RPMI8226 (cell line): ENCODE measurements at regions not wholly inside any gene's neighbourhood (a gene's known extent, or its start where the extent isn't known, plus 50 kb on each side); places are given as distances from the start of the nearest gene placed in this dataset.
A peak's percentile ranks its signal among the peaks of the same experiment; 100 is the strongest.

Experiments used
- DNase-seq: peaks from one replicate; pipeline ENCODE4 v3.0.0-alpha.2; 2015

DNA sequence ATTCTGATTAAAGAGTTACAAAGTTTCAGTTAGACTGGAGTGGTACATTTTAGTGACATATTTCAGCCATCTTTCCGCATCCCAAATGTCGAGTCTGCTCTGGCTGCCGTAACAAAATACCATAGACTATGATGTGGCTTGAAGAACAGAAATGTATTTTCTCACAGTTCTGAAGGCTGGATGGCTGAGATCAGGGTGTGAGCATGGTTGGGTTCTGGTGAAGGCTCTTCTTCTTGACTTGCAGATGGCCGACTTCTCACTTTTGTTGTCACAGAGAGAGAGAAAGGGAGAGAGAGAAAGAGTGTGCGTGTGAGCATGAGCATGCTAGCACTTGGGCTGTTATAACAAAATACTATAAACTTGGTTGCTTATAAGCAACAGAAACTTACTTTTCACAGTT, 335.4 kb upstream of the RAG2 start:
- DNase-seq = no peak

GRCh38 chr11:36931139-36931538, 333.1 kb upstream of the RAG2 start:
- no peak for DNase-seq

GRCh38 chr11:36930256-36930655, 332.2 kb upstream of the RAG2 start:
- no peak for DNase-seq

DNA sequence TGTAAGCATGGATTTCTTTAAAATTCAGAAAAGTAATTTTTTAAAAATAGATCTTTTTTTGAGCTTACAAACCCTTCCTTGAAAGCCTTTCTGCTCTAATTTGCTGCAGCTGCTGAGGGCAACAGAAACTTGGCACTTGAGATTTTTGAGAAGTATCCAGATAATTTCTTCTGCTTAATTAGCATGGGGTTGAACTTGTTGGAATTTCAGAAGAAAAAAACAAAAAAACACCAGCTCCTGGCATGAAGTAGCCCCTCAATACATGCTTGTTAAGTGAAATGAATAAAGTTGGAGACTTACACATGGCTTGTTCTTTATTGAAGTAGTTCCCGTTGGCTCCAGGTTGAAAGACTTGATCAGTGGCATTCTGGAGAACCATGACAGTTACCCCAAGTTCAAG, 331.4 kb upstream of the RAG2 start:
- DNase-seq = no peak

DNA sequence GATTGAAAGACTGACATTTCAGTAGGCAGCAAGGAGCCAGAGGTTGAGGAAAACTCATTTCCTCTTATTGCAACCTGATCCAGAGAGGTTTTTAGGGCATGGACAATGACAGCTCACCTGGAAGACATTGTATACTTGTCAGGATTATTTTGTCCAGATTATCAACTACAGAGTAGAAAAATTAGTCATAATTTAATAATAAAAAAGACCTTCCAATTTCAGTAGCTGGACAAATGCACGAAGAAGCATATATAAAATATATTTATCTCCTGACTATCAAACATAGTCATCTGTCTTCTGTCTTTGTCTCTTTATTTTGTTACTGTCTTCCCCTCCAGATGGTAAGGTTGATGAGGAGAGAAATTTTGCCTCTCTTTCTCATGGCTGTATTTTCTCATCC, 330.6 kb upstream of the RAG2 start:
- no peak for DNase-seq

DNA sequence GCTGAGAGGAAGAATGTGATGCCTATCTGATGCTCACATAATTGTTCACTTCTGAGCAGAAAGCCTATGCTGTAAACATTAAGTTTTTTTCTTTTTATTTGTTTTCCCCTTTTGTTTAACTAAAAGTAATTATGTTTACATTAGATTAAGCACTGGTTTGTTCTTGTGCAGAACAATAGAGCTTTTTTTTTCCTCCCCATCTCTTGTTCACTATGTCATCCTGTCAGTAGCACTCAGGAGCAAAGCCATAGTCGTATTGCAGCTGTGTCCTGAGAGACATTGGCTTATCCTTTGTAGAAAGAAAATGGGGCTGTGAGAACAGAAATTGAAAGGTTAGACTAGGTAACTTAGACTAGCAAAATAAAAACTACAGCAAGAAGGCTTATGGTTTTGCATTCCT, 301.8 kb upstream of the RAG2 start:
- DNase-seq = no peak

DNA sequence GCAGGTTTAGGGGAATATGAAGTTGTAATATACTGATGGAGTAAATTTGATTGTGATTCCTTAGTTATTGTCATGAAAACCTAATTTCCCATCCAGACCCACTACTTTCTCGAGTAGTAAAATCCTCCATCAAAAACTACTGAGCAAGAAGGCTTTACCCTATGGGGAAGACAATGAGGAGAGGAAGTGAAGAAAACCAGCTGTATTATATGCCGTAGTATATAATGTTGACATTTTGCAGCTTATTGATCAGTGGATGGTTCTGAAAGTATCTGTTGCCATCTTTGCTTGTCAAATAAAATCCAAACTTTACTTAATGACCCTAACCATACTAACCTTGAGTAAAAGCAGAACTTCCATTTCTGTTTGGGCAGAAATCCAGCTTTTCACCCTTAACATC, 292.8 kb upstream of the RAG2 start:
- DNase-seq = no peak

GRCh38 chr11:36890121-36890679, 292.2 kb upstream of the RAG2 start:
- DNase-seq = no peak

- no peak for DNase-seq
These were observed 287.1 kb upstream of the RAG2 start for GRCh38 chr11:36885154-36885553.

DNA sequence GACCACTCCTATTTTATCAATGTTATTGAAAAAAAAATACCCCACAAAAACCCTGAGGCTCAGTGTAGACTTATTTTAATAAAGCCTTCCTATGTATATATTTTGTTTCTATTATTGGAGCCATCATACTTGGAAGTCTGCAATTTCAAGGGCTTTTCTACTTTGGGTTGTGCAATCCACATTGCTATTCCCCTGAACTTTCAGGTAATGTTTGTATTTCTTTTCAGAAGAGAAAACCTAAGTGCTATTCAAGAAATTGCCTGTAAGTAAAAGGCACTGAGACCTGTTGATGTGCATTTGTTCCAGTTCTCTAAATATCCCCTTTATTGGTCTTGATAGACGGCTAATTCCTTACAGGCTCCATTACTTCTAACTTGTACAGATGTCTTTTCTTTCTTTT, 280.7 kb upstream of the RAG2 start:
- DNase-seq = no peak

DNA sequence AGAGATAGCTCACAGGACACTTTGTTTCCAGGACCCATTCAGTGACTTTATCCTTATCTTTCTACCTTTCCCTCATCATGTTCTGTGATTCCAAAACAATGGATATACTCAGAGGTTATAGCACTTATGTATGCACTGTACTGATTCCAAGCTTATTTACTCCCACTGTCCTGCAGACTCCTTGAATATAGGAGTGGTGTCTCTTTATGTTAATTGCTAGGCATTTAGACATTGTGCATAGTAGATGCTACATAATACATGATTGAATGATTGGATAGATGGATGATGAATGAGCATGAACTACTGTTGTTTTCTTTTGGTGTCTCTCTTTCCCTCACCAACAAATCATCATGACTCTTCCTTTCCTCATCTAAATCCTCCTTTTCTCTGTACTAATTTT, 279.1 kb upstream of the RAG2 start:
- no peak for DNase-seq

- no peak for DNase-seq
These were observed 278.2 kb upstream of the RAG2 start for GRCh38 chr11:36876266-36876665.

DNA sequence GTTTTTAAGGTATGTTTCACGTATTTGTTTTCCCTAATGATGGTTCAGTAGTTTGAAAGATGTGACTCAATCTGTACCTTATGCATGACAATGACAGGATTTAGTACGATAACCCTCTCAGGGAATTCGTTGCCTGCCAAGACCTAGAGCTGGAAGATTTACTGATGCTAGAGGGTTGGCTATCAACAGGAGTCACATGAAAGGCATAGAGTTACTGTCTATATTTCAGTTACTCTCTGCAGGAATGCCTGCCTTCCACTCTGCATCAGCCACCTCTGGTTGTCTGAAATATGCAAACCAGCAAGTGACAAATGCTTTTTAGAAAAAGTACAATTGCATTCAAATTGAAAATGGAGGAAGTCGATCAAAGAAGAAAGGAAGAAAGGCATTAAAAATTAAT, 276.3 kb upstream of the RAG2 start:
- DNase-seq = no peak

DNA sequence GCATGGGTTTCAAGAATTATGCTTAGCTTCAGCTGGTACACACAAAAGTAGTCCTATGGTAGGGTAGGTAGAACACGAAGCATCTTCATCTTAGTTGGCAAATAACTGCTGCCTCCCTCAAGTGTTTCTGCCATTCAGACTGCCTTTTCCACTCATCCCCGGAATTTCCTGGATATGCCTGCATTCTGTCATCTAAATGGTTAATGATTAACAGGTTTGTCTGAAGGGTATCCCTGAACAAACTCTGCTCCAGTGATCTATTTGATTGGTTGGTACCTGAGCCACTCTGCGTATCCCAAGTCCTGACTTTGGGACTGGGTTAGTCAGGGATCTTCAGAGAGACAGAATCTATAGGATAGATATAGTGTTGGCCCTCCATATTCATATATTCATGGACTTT, 272.3 kb upstream of the RAG2 start:
- no peak for DNase-seq

- no peak for DNase-seq
These were observed 270.3 kb upstream of the RAG2 start for GRCh38 chr11:36868380-36868779.

DNA sequence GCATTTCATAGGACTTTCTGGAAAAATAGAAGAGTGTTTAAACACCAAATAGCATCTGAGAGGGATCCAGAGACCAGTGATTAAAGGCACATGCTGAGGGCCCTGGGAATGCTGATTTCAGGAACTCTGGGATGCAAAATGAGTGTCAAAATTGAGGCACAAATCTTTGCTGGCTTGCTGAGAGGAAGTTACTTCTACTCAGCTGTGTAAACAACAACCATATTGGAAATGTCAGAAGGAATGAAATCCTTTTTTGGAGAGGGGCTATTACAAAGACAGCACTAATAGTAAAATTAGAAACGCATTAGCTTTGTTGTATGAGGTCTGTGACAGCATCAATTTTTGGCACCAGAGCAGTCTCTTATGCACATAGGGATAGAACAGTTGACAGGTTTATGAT, 267.8 kb upstream of the RAG2 start:
- no peak for DNase-seq

DNA sequence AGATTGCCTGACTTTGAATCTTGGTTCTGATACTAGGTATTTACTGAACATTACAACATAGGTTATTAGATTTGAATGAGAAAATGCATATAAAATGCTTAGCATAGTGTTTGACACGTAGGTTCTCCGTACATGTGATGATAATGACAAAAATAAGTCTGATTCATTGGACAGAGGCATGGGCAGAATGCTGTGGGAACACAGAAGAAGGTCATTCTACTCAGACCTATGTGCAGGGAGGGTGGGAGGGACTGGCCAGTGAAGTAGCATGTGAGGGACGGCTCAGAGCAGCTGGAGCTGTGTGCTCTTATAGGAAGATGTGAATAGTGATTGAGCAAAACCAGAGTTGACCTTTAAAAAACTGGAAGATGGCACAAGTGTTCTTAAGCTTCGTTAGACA, 256.8 kb upstream of the RAG2 start:
- DNase-seq = no peak

DNA sequence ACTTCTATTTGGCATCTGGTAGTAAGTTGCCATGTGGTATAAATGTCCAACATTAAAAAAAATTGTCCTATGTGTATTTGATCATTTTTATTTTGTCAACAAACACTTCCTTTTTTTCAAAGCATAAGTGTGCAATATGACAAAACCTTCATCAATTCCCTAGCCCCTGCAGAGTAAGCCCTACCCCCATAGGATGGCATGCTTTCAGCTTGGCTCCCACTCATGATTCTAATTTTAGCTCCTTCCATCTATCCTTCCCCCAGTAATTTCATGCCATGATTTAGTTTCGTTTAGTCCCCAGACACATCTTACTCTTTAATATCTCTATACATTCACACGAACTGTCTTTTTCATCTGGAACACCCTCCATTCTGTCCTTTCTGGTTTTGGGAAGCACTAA, 250.6 kb upstream of the RAG2 start:
- no peak for DNase-seq

GRCh38 chr11:36840378-36840777, 242.3 kb upstream of the RAG2 start:
- no peak for DNase-seq

DNA sequence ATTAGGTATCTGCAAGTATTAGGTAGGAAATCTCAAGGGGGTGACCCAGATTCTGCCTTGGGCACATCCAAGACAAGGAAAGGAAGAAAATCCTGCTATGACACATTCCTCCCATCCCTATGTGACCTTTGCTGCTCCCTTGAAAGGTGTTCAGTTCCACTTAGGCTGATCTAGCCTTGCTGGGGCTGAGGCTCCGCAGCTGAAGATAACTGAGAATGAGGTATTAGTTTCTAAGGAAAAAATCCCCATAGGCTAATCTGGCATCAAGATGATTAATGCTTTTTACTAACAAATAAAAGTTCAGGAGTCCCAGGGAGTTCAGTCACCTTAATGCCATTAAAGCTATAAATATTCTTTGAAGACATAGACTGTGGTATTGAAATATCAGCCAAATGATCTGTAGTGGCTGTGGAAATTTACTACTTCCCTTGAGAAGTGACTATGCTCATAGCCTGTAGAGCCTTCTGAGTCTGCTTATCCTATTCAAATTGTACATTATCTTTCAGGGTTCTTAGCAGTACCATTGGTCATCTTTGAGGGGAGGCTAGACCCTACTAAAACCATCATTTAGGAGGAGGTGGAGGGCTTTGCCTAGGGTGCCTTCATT, 239.9 kb upstream of the RAG2 start:
- no peak for DNase-seq

DNA sequence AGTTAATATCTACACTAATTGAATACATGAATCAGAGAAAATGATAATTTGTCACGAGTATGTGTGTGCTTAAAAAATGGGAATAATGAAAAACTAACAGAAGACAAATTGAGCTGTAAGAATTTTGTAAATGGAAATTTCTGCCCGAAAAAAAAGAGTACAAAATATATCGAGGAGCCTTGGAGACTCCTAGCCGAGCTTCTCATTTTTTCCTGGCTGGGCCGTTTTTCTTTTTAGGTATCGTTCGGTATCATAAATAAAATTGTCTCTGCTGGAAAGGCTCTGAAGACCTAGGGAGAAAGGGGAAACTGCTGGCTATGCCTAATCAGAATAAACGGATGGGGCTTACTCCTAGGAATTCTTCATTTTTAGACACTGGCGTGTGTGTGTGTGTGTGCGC, 227.2 kb upstream of the RAG2 start:
- no peak for DNase-seq

GRCh38 chr11:36824349-36824748, 226.3 kb upstream of the RAG2 start:
- no peak for DNase-seq

DNA sequence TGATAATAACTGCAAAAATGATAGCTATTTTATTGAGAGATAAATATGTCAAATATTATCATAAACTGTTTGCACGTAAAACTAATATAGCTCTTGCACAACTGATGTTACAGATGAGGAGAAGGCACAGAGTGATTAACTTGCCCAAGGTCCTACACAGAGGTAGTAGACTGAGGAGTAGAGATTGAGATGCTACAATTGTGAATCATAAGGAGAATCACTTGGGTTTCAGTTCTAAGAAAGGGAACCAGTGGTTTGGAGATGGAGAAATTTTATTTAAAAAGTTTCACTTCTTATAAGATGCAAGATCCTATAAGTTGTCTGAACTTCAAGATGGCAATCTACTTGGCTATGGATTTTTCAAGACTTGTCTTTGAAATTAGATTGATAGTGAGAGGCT, 224.8 kb upstream of the RAG2 start:
- no peak for DNase-seq

GRCh38 chr11:36818410-36818809, 220.4 kb upstream of the RAG2 start:
- peak; percentile 7 for DNase-seq

DNA sequence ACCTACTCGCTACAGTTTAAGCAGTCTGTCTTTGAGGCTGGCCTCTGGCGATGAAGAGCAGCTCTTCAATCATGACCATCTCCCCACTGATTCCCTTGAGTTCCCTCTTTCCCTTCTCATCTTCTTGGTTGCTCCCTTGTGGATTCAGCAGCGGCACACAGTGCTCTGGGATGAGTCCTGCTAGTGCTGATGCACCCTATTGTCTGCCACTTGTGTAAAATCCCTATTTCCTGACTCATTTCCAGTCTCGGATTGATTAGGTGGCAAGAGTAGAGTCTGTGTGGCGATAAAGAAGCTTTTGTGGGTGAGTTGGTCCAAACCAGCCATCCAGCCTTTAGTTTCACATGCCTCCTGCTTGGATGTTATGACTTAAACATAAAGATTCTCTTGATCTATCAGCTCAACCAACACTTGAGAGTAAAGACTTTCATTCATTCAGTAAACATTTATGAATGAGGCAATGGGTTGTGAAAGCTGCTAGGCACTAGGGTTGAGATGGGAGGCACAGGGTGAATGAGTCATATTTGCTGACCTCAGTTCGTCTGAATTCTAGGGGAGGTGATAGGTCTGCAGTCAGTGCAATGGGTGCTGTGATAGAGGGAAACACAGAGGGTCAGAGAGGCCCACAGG, 219.4 kb upstream of the RAG2 start:
- DNase-seq = no peak
